Ishikawa (cell line): ENCODE measurements at regions not wholly inside any gene's neighbourhood (a gene's known extent, or its start where the extent isn't known, plus 50 kb on each side); places are given as distances from the start of the nearest gene placed in this dataset.
A peak's percentile ranks its signal among the peaks of the same experiment; 100 is the strongest.

Experiments used
- CEBPB ChIP-seq: IDR thresholded peaks from 2 replicates; pipeline ENCODE4 v1.6.1; 2012
- CREB1 ChIP-seq: IDR thresholded peaks from 2 replicates; pipeline ENCODE4 v1.6.1; 2012; ENCODE audit warnings: low read depth
- EGR1 ChIP-seq: IDR thresholded peaks from 2 replicates; pipeline ENCODE4 v1.6.1; 2012
- EP300 ChIP-seq: IDR thresholded peaks from 2 replicates; pipeline ENCODE4 v1.6.1; 2012; ENCODE audit warnings: borderline replicate concordance
- FOXM1 ChIP-seq: IDR thresholded peaks from 2 replicates; pipeline ENCODE4 v1.6.1; 2012; ENCODE audit warnings: low read depth, borderline replicate concordance
- NFIC ChIP-seq: IDR thresholded peaks from 2 replicates; pipeline ENCODE4 v1.6.1; 2012
- RAD21 ChIP-seq: IDR thresholded peaks from 2 replicates; pipeline ENCODE4 v1.6.1; 2012; ENCODE audit warnings: low read depth
- TAF1 ChIP-seq: IDR thresholded peaks from 2 replicates; pipeline ENCODE4 v1.6.1; 2012; ENCODE audit warnings: low read depth, mild to moderate bottlenecking
- TCF12 ChIP-seq: IDR thresholded peaks from 2 replicates; pipeline ENCODE4 v1.6.1; 2012; ENCODE audit warnings: low read depth
- TEAD4 ChIP-seq: IDR thresholded peaks from 2 replicates; pipeline ENCODE4 v1.6.1; 2012
- USF1 ChIP-seq: IDR thresholded peaks from 2 replicates; pipeline ENCODE4 v1.6.1; 2012
- YY1 ChIP-seq: IDR thresholded peaks from 2 replicates; pipeline ENCODE4 v1.6.1; 2012; ENCODE audit warnings: low read depth
- ZBTB7A ChIP-seq: IDR thresholded peaks from 2 replicates; pipeline ENCODE4 v1.6.1; 2012; ENCODE audit warnings: low read depth
- TF ChIP-seq, protein P1 (sequence below): IDR thresholded peaks from 2 replicates; pipeline ENCODE4 v1.6.1; 2012
- TF ChIP-seq, protein P2 (sequence below): IDR thresholded peaks from 2 replicates; pipeline ENCODE4 v1.6.1; 2012; ENCODE audit warnings: low read depth, mild to moderate bottlenecking

DNA sequence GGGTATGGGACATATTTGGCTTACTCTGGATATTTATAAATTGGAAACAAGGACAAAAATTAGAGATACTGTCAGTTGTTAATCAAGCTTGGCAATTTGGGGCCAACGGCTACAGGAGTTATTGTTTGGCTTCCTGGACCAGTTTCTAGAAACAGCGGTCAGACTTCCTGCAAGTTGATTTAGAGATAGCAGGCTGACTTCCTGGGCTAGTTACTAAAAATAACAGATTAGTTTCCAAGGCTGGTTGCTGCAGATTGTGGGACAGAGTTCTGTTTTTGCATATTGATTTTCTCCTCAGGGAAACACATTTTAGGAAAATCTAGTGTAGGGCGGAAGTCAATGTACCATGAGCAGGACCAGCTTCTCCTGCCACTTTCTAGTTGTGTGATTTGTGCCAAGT is 144.0 kb upstream of the TMPO start:
- TF ChIP-seq NFIC (no peak), CREB1 (no peak), FOXM1 (no peak), EP300 (no peak), USF1 (no peak)
- TF ChIP-seq, protein P1, sequence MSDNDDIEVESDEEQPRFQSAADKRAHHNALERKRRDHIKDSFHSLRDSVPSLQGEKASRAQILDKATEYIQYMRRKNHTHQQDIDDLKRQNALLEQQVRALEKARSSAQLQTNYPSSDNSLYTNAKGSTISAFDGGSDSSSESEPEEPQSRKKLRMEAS, result no peak

- no peak for TF ChIP-seq CEBPB
- no peak for TF ChIP-seq CREB1
- TF ChIP-seq TAF1, result no peak
- TF ChIP-seq USF1, result no peak
- TF ChIP-seq, protein P1, result no peak
- TF ChIP-seq ZBTB7A, result no peak
- TF ChIP-seq FOXM1, result no peak
These were observed 142.9 kb upstream of the TMPO start for GRCh38 chr12:98372340-98373024.

DNA sequence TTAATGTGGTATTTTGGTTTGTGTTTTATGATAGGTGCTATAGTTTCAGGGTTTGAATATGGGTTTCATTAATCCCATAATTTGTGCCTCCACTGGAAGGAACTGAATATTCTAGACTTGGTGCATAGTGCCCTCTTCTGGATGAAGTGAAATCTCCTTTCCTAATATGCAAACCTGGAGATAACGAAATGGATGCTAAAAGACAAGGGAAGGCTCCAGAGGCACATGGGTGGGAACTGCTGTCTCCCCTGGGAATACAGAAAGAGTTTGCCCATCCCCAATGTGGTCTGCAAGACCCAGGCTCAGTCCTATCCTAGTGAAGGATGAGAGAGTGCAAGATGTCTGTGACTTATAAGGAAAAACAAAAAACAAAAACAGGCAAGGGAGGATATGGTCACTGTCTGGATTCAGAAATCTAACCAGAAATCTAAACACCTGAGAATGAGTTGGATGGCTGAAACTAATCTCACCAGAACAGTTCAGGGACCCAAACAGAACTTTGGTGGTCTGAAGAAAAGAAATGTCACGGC is 142.3 kb upstream of the TMPO start:
- TF ChIP-seq, protein P1, result no peak
- TF ChIP-seq RAD21, result peak; percentile 90

DNA sequence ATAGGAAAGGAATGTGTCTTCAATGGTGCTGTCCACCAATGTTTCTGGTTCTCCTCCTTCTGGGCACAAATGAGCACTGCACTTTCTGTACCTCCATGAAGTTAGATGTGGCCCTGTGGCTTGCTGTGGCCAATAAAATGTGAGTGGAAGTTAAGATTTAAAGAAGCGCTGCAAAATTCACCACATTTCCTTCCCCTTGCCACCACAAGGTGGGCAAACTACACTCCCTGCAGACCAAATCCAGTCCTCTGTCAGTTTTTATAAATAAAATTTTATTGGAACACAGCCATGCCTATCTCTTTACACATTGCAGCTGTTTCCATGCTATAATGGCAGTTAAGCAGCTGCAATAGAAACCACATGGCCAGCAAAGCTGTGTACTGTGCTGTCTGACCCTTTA is 141.4 kb upstream of the TMPO start:
- TF ChIP-seq TAF1, result no peak

DNA sequence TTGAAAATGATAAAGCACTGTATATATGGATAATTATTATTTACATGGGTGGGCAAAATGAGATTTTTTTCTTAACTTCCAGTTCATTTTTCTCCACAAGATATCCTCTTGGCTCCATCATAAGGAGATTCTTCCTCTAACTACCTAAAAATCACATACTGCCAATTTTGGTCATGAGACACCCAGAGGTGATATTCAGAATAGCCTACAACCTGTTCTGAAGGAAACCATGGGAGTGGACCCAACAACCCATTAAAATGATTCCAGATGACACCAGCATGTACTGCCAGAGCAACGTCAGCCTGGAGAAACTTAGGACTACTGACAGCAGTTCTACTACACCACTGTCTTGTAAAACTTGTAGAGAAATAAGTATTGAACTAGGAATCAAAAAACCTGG is 136.3 kb upstream of the TMPO start:
- TF ChIP-seq, protein P2, sequence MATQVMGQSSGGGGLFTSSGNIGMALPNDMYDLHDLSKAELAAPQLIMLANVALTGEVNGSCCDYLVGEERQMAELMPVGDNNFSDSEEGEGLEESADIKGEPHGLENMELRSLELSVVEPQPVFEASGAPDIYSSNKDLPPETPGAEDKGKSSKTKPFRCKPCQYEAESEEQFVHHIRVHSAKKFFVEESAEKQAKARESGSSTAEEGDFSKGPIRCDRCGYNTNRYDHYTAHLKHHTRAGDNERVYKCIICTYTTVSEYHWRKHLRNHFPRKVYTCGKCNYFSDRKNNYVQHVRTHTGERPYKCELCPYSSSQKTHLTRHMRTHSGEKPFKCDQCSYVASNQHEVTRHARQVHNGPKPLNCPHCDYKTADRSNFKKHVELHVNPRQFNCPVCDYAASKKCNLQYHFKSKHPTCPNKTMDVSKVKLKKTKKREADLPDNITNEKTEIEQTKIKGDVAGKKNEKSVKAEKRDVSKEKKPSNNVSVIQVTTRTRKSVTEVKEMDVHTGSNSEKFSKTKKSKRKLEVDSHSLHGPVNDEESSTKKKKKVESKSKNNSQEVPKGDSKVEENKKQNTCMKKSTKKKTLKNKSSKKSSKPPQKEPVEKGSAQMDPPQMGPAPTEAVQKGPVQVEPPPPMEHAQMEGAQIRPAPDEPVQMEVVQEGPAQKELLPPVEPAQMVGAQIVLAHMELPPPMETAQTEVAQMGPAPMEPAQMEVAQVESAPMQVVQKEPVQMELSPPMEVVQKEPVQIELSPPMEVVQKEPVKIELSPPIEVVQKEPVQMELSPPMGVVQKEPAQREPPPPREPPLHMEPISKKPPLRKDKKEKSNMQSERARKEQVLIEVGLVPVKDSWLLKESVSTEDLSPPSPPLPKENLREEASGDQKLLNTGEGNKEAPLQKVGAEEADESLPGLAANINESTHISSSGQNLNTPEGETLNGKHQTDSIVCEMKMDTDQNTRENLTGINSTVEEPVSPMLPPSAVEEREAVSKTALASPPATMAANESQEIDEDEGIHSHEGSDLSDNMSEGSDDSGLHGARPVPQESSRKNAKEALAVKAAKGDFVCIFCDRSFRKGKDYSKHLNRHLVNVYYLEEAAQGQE, result no peak
- TF ChIP-seq CEBPB (no peak), RAD21 (no peak), USF1 (no peak), TAF1 (no peak), EGR1 (no peak), TCF12 (no peak), TEAD4 (no peak), EP300 (no peak), CREB1 (no peak), YY1 (no peak), ZBTB7A (no peak), FOXM1 (no peak), NFIC (no peak)
- TF ChIP-seq, protein P1, result no peak

DNA sequence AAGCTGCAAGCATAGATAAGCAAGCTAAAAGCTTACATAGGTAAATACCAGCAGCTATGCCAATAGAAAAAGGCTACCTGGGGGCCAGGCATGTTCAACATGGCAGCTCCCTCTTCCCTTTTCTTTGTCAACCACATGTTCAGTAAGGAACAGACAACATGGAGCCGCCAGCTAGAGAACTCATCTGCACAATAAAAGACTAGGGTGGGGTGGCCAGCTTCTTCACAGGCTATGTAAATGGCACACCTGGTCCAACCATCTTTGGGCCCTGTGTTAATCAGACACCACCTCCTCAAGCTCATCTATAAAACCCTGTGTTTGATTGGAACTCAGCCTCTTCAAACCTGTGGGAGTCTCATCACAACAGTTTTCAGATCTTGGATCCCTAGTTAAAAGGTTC is 129.7 kb upstream of the TMPO start:
- TF ChIP-seq RAD21 (no peak), EGR1 (no peak)

DNA sequence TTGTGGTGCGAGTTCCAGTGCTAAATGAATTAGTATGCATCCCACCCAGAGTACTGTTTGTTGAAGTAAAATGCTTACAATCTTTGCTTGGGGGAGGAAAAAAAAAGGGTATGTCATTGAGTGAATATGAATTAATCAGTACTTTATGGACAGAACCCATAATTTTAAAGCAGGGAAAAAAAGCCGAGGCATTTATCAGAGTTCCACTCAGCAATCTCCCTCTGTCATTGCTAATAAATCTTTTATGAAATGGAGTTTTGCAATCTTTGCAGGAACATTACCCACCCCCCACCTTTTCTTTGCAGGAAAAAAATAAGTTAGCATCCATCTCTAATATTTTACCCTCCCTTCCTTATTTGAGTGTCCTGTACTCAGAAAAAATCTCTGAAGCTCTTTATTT is 127.9 kb upstream of the TMPO start:
- TF ChIP-seq EP300 (no peak), TAF1 (no peak), CREB1 (no peak), TCF12 (no peak), TEAD4 (no peak), YY1 (no peak), USF1 (no peak), ZBTB7A (no peak), CEBPB (no peak), EGR1 (no peak), NFIC (no peak), RAD21 (no peak), FOXM1 (no peak)
- TF ChIP-seq, protein P1, result no peak
- TF ChIP-seq, protein P2, result no peak
